Progenitor cell of endocrine pancreas (in vitro differentiated cells): ENCODE measurements at regions not wholly inside any gene's neighbourhood (a gene's known extent, or its start where the extent isn't known, plus 50 kb on each side); places are given as distances from the start of the nearest gene placed in this dataset.
"Not testable (repeated sequence)": the region's sequence is repeated elsewhere in the genome, so short reads cannot be mapped to it uniquely, and the experiment has no call there.

Source experiments
- DNase-seq: peaks from one replicate; pipeline ENCODE4 v3.0.0; 2021; ENCODE audit warnings: low spot score; ENCODE audit not compliant: unreplicated experiment
- H3K27ac Mint-ChIP-seq: 2 replicates; pipeline ENCODE4 v1.8.0; 2021; ENCODE audit warnings: mild to moderate bottlenecking, moderate library complexity, mixed read lengths
- H3K27me3 Mint-ChIP-seq: 2 replicates; pipeline ENCODE4 v1.8.0; 2021; ENCODE audit warnings: mixed read lengths
- H3K36me3 Mint-ChIP-seq: 2 replicates; pipeline ENCODE4 v1.8.0; 2022; ENCODE audit warnings: mixed read lengths; ENCODE audit not compliant: insufficient read depth
- H3K4me1 Mint-ChIP-seq: 2 replicates; pipeline ENCODE4 v1.8.0; 2021; ENCODE audit warnings: low read depth, mixed read lengths
- H3K4me3 Mint-ChIP-seq: 2 replicates; pipeline ENCODE4 v1.8.0; 2021; ENCODE audit warnings: low read depth, mild to moderate bottlenecking, moderate library complexity, mixed read lengths
- H3K9me3 Mint-ChIP-seq: 2 replicates; pipeline ENCODE4 v1.8.0; 2021; ENCODE audit warnings: low read depth, mixed read lengths
- TF ChIP-seq, protein P1 (sequence below): fragments of 200-600 bp; sonication (generic); IDR thresholded peaks from one replicate; pipeline ENCODE4 v1.5.0; 2021; ENCODE audit warnings: antibody characterized with exemption, mild to moderate bottlenecking; ENCODE audit not compliant: unreplicated experiment

DNA sequence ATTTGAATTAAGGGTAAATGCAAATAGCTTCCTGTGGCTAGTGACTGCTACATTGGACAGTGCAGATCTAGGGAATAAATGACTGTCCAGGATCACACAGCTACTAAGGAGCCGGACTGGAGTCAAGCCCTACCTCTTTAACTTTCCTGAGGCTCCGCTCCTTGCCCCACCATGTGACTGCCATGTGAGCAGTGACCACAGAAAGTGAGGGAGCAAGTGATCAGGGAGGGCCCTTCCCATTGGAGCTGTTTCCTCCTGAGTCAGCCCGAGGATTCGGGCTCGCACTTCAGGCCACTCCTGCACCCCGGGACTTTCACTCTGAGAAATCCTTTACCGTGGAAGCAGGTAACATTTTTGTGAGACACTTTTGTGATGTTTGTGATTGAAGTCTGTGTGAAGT, 198.0 kb downstream of the ANKRD30B start:
- no peaks in the 10 kb centered on the region for H3K27me3 Mint-ChIP-seq
- H3K4me3 Mint-ChIP-seq, result no peak overlapping the region
- H3K4me1 Mint-ChIP-seq, result no peaks in the 10 kb centered on the region
- H3K36me3 Mint-ChIP-seq, result peaks cover 3% of the 10 kb centered on the region
- DNase-seq, result no peak
- TF ChIP-seq, protein P1, sequence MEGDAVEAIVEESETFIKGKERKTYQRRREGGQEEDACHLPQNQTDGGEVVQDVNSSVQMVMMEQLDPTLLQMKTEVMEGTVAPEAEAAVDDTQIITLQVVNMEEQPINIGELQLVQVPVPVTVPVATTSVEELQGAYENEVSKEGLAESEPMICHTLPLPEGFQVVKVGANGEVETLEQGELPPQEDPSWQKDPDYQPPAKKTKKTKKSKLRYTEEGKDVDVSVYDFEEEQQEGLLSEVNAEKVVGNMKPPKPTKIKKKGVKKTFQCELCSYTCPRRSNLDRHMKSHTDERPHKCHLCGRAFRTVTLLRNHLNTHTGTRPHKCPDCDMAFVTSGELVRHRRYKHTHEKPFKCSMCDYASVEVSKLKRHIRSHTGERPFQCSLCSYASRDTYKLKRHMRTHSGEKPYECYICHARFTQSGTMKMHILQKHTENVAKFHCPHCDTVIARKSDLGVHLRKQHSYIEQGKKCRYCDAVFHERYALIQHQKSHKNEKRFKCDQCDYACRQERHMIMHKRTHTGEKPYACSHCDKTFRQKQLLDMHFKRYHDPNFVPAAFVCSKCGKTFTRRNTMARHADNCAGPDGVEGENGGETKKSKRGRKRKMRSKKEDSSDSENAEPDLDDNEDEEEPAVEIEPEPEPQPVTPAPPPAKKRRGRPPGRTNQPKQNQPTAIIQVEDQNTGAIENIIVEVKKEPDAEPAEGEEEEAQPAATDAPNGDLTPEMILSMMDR, result no peak
- no peak overlapping the region for H3K27ac Mint-ChIP-seq
- peaks cover 27% of the 10 kb centered on the region for H3K9me3 Mint-ChIP-seq

- H3K4me1 Mint-ChIP-seq, H3K4me3 Mint-ChIP-seq, H3K27me3 Mint-ChIP-seq, H3K36me3 Mint-ChIP-seq, DNase-seq, H3K27ac Mint-ChIP-seq: not testable (repeated sequence)
- H3K9me3 Mint-ChIP-seq, result peaks cover 36% of the 10 kb centered on the region
Measured at GRCh38 chr18:14946741-14947470, 198.9 kb downstream of the ANKRD30B start.

DNA sequence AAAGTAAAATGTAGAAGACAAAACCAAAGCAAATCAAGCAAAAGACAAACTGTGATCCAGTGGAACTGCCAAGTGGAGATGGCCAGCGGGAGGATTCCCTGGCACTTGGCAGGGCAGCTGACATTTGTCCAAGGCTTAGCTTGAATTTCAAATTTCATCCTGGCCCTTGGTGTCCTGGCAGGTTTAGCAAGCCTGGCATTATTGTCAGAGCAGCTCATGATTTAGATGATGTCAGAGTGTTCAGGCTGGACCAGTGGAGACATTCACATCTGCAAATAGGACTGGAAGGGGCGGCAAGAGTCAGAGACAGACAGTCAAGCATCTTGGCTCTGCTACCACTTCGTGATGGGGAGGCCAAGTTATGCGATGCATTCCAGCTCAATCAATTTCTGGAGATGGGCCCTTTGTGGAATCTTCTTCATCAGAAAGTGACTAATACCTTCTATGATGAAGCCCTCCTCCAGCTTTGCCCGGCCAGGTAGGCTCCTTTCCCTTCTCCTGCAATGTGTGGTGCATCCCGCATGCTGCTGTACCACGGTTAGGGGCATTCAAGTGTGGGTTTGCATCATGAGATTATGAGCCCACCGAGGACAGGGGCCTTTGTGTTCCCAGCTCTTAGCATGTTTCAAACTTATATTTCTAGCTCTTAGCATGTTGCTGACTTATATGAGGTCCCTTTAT, 199.7 kb downstream of the ANKRD30B start:
- Mint-ChIP-seq H3K36me3 (peaks cover 3% of the 10 kb centered on the region), H3K4me3 (no peak overlapping the region), H3K4me1 (no peaks in the 10 kb centered on the region), H3K27me3 (no peaks in the 10 kb centered on the region), H3K9me3 (peaks cover 34% of the 10 kb centered on the region), H3K27ac (no peak overlapping the region)
- TF ChIP-seq, protein P1, result no peak
- DNase-seq, result no peak

DNA sequence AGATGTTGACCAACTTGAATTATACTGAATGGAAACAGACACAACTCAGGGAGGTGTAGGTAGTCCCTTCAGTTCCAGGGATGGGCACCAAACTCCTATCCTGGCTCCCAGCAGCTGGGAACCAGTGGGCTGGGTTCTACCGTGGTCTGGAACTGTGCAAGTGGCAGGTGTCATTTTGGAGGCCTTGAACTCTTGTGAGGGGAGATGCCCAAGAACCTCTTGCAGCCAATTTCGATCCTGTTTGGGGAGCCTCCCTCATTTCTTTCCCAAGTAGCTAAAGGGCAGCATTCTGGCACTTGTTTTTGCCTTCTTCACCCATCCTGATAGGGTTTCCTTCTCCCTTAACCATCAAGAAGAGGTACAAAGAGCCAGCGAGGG, 200.2 kb downstream of the ANKRD30B start:
- Mint-ChIP-seq H3K4me1 (no peaks in the 10 kb centered on the region), H3K36me3 (peaks cover 3% of the 10 kb centered on the region), H3K9me3 (peaks cover 38% of the 10 kb centered on the region), H3K4me3 (no peak overlapping the region), H3K27me3 (no peaks in the 10 kb centered on the region), H3K27ac (no peak overlapping the region)
- TF ChIP-seq, protein P1, result no peak
- DNase-seq, result no peak

- H3K27me3 Mint-ChIP-seq, result no peaks in the 10 kb centered on the region
- no peaks in the 10 kb centered on the region for H3K36me3 Mint-ChIP-seq
- TF ChIP-seq, protein P1, result no peak
- no peak overlapping the region for H3K27ac Mint-ChIP-seq
- H3K4me1 Mint-ChIP-seq, result no peaks in the 10 kb centered on the region
- peaks cover 38% of the 10 kb centered on the region for H3K9me3 Mint-ChIP-seq
- DNase-seq, result no peak
- H3K4me3 Mint-ChIP-seq, result no peak overlapping the region
Measured at GRCh38 chr18:14949800-14950664, 202.1 kb downstream of the ANKRD30B start.

GRCh38 chr18:14952444-14953077, 204.6 kb downstream of the ANKRD30B start:
- not testable (repeated sequence) for H3K4me3 Mint-ChIP-seq, DNase-seq, H3K27me3 Mint-ChIP-seq, H3K36me3 Mint-ChIP-seq, H3K4me1 Mint-ChIP-seq, H3K27ac Mint-ChIP-seq
- peaks cover 46% of the 10 kb centered on the region for H3K9me3 Mint-ChIP-seq
